ENCODE measurements at regions not wholly inside any gene's neighbourhood (a gene's known extent, or its start where the extent isn't known, plus 50 kb on each side); places are given as distances from the start of the nearest gene placed in this dataset.
A peak's percentile ranks its signal among the peaks of the same experiment; 100 is the strongest.

GRCh38 chr5:174412374-174412773 lies 312.0 kb upstream of the MSX2 start:
- no peak for DNase-seq (ENCODE audit: low spot score)

GRCh38 chr5:174412941-174413340 lies 311.4 kb upstream of the MSX2 start:
- DNase-seq (ENCODE audit: low spot score) = no peak

- no peak for DNase-seq (ENCODE audit: low spot score)
Observed at GRCh38 chr5:174413567-174414314, 310.6 kb upstream of the MSX2 start.

GRCh38 chr5:174414315-174414710 lies 310.1 kb upstream of the MSX2 start:
- no peak for DNase-seq (ENCODE audit: low spot score)

- no peak for DNase-seq (ENCODE audit: low spot score)
Observed at GRCh38 chr5:174418809-174419539, 305.4 kb upstream of the MSX2 start.

GRCh38 chr5:174419540-174420132 lies 304.7 kb upstream of the MSX2 start:
- DNase-seq (ENCODE audit: low spot score) = peak; percentile 81

- DNase-seq (ENCODE audit: low spot score) = no peak
Observed at GRCh38 chr5:174420651-174421407, 303.6 kb upstream of the MSX2 start.

GRCh38 chr5:174421408-174421805 lies 303.0 kb upstream of the MSX2 start:
- DNase-seq (ENCODE audit: low spot score) = no peak

- no peak for DNase-seq (ENCODE audit: low spot score)
Observed at GRCh38 chr5:174423558-174423957, 300.8 kb upstream of the MSX2 start.

GRCh38 chr5:174424219-174425053 lies 299.9 kb upstream of the MSX2 start:
- no peak for DNase-seq (ENCODE audit: low spot score)

GRCh38 chr5:174425271-174425963 lies 299.0 kb upstream of the MSX2 start:
- no peak for DNase-seq (ENCODE audit: low spot score)

GRCh38 chr5:174425964-174426290 lies 298.5 kb upstream of the MSX2 start:
- DNase-seq (ENCODE audit: low spot score) = no peak

GRCh38 chr5:174426388-174426787 lies 298.0 kb upstream of the MSX2 start:
- no peak for DNase-seq (ENCODE audit: low spot score)

- DNase-seq (ENCODE audit: low spot score) = no peak
Observed at GRCh38 chr5:174426851-174427250, 297.5 kb upstream of the MSX2 start.

- DNase-seq (ENCODE audit: low spot score) = no peak
Observed at GRCh38 chr5:174427304-174427703, 297.1 kb upstream of the MSX2 start.

- DNase-seq (ENCODE audit: low spot score) = no peak
Observed at GRCh38 chr5:174428895-174429294, 295.5 kb upstream of the MSX2 start.

- no peak for DNase-seq (ENCODE audit: low spot score)
Observed at GRCh38 chr5:174430940-174431339, 293.4 kb upstream of the MSX2 start.

- no peak for DNase-seq (ENCODE audit: low spot score)
Observed at GRCh38 chr5:174431504-174431903, 292.9 kb upstream of the MSX2 start.

- DNase-seq (ENCODE audit: low spot score) = no peak
Observed at GRCh38 chr5:174433098-174433497, 291.3 kb upstream of the MSX2 start.

GRCh38 chr5:174436750-174437149 lies 287.6 kb upstream of the MSX2 start:
- DNase-seq (ENCODE audit: low spot score) = no peak
